ENCODE measurements at regions not wholly inside any gene's neighbourhood (a gene's known extent, or its start where the extent isn't known, plus 50 kb on each side); places are given as distances from the start of the nearest gene placed in this dataset.

DNA sequence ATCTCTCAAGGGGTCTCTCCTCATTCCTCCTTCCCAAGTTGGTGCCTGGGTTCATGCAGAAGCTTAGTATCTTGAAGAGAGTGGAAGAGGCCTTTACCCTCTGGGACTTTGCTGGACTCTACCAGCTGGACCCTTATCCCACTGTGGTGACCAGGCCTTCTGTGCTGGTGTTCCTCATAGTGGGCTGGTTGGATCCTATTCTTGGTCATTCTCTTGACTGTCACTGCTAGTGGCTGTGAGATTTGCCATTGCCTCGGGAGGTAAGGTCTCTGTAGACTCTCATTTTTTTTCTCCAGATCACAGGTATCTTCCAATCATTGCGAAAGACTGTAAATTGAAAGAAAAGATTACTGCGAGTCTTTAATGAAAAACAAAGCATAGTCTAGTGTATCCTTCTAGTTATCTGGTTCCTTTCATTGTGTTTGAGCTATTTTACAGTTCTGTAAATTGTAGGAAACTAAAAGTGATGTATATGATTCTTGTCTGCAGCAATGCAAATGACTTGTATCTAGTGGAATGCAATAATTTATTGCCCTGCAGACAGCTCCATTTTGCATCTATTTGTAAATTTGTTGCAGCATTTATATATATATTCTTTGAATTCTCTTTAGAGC is 217.9 kb downstream of the AEBP2 start:
- TF ChIP-seq CTCF (IDR thresholded peaks at IDR 0.05) (no peak), EP300 (IDR thresholded peaks at IDR 0.05) (no peak), POLR2A (IDR thresholded peaks at IDR 0.05) (no peak)

Data from sigmoid colon (tissue), 4 donors.